CD4-positive, alpha-beta T cell (primary cell): ENCODE measurements at regions not wholly inside any gene's neighbourhood (a gene's known extent, or its start where the extent isn't known, plus 50 kb on each side); places are given as distances from the start of the nearest gene placed in this dataset.
"Not testable (repeated sequence)": the region's sequence is repeated elsewhere in the genome, so short reads cannot be mapped to it uniquely, and the experiment has no call there.

Experiments used
- ATAC-seq: fragments of 200-7000 bp; cut with Tn5 transposase; one replicate; pipeline ENCODE4 v1.10.0; 2022; ENCODE audit warnings: mild to moderate bottlenecking; ENCODE audit not compliant: poor library complexity
- CTCF ChIA-PET: fragments of 350-600 bp; sonication (Branson Sonifier 250); formaldehyde crosslinking; loops from one replicate; lab custom pipeline; 2021; ENCODE audit warnings: antibody characterized with exemption, inconsistent platforms; lab: Charles Lee
- POLR2A ChIA-PET: fragments of 350-600 bp; sonication (Branson Sonifier 250); formaldehyde crosslinking; loops from one replicate; lab custom pipeline; 2021; ENCODE audit warnings: antibody characterized with exemption, inconsistent platforms; lab: Charles Lee
- DNase-seq, 14 experiments: peaks; one replicate each; pipeline ENCODE4 v3.0.0-alpha.2; 2013 to 2020; ENCODE audit warnings: mixed read lengths in 2 of 14
- H3K27ac ChIP-seq, 2 donors: one replicate each; pipeline versions ENCODE4 v1.5.1 to v1.7.0; 2013; ENCODE audit warnings: low read length in 2 of 2, low read depth in 1 of 2, mild to moderate bottlenecking in 1 of 2
- H3K27me3 ChIP-seq, 2 experiments: 1 replicate in 1 of 2; 2 replicates in 1 of 2; pipeline versions ENCODE4 v1.6.1 to v1.7.0; 2013; ENCODE audit warnings: low read length in 2 of 2, control low read depth in 1 of 2, mild to moderate bottlenecking in 1 of 2, moderate library complexity in 1 of 2; ENCODE audit not compliant: insufficient read depth in 2 of 2, control insufficient read depth in 1 of 2
- H3K36me3 ChIP-seq: one replicate; pipeline ENCODE4 v1.6.1; 2013; ENCODE audit warnings: low read length, control low read depth; ENCODE audit not compliant: insufficient read depth
- H3K4me1 ChIP-seq: one replicate; pipeline ENCODE4 v1.6.1; 2013; ENCODE audit warnings: low read length, control low read depth; ENCODE audit not compliant: insufficient read depth
- H3K4me3 ChIP-seq: one replicate; pipeline ENCODE4 v1.5.1; 2013; ENCODE audit warnings: mild to moderate bottlenecking, low read length, moderate library complexity
- H3K9me3 ChIP-seq, 2 experiments: 1 replicate in 1 of 2; 2 replicates in 1 of 2; pipeline versions ENCODE4 v1.6.1 to v1.7.0; 2013; ENCODE audit warnings: low read length in 2 of 2, mild to moderate bottlenecking in 2 of 2, control low read depth in 1 of 2, moderate library complexity in 1 of 2; ENCODE audit not compliant: control insufficient read depth in 1 of 2, insufficient read depth in 1 of 2
- H3K27ac Mint-ChIP-seq: one replicate; pipeline ENCODE4 v1.8.0; 2020; ENCODE audit warnings: mixed read lengths
- H3K27me3 Mint-ChIP-seq: one replicate; pipeline ENCODE4 v1.8.0; 2021; ENCODE audit warnings: mixed read lengths
- H3K36me3 Mint-ChIP-seq: one replicate; pipeline ENCODE4 v1.8.0; 2021; ENCODE audit warnings: low read depth, mixed read lengths
- H3K4me1 Mint-ChIP-seq: one replicate; pipeline ENCODE4 v1.8.0; 2021; ENCODE audit warnings: low read depth, mixed read lengths
- H3K4me3 Mint-ChIP-seq: one replicate; pipeline ENCODE4 v1.8.0; 2020; ENCODE audit warnings: mild to moderate bottlenecking, mixed read lengths
- H3K9me3 Mint-ChIP-seq: one replicate; pipeline ENCODE4 v1.8.0; 2020; ENCODE audit warnings: mixed read lengths
- intact Hi-C, 2 experiments: fragments of 100-400 bp; cut with DNase I in 1 of 2; cut with micrococcal nuclease in 1 of 2; formaldehyde crosslinking; loops; one replicate each; pipeline versions ENCODE4 v1.15.1 to v1.9.0; 2023 to 2025; cut with DNase I, micrococcal nuclease
- TF ChIP-seq, protein P1 (sequence below): fragments of 200-600 bp; IDR thresholded peaks from one replicate; pipeline ENCODE4 v1.8.0; 2022; ENCODE audit warnings: antibody characterized with exemption, mild to moderate bottlenecking

DNA sequence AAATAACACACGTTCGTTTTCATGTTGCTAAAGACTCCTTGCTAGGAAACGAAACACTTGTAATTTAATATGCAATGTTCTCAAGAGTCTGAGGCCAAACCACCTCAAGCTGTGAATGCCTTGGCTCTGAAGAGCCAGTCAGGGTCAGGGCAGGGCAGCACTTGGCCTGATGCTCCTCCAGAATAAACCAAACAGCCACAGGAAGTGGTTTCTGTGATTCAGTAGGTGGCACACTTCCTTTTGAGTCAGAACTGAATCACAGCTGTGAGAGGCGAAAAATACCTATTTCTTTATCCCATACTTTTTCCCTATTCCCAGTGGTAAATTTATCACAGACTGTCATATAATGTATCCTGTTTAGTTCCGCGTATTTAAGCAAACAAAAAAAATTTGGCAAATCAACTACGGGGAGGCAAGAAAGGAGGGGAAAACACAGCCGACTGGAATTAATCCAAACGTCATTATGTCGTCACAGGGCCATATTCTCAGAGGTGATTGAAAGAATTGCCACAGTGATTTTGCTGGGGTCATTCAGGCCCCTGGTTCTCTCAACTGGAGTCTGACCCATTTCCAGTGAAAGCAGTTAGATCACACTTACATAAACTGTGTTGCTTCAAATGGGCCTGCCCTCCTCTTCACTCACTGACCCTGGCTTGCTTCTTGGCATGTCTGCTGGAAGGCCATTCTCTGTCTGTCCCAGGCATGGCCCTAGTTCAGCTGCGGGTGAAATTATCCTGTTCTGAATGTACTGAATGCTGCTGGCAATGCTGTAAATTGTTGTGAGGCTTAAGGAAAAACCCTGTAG lies 71.2 kb downstream of the ARRDC3 start:
- intact Hi-C loops = loop anchor here (1.0 to 10.0 kb wide), 5 partner anchors 27 to 85 kb away; no protein-coding TSS in a partner anchor
- H3K4me3 ChIP-seq = peak overlapping the region; percentile 1

GRCh38 chr5:91311168-91311696 lies 71.9 kb downstream of the ARRDC3 start:
- H3K27ac Mint-ChIP-seq = peak overlapping the region; percentile 85
- no peaks in the 10 kb centered on the region for H3K9me3 Mint-ChIP-seq
- intact Hi-C loops = loop anchor here (1.0 to 10.0 kb wide), 4 partner anchors 26 to 84 kb away; no protein-coding TSS in a partner anchor
- H3K27me3 Mint-ChIP-seq = no peaks in the 10 kb centered on the region
- POLR2A ChIA-PET = interaction anchor here (0.7 to 6.9 kb wide), 16 partner anchors 9 to 902 kb away, joined by 3 to 151 read pairs (median 4); partner anchors contain the start of genes ARRDC3 and CETN3
- peaks cover 47% of the 10 kb centered on the region for H3K4me1 Mint-ChIP-seq
- TF ChIP-seq, protein P1, sequence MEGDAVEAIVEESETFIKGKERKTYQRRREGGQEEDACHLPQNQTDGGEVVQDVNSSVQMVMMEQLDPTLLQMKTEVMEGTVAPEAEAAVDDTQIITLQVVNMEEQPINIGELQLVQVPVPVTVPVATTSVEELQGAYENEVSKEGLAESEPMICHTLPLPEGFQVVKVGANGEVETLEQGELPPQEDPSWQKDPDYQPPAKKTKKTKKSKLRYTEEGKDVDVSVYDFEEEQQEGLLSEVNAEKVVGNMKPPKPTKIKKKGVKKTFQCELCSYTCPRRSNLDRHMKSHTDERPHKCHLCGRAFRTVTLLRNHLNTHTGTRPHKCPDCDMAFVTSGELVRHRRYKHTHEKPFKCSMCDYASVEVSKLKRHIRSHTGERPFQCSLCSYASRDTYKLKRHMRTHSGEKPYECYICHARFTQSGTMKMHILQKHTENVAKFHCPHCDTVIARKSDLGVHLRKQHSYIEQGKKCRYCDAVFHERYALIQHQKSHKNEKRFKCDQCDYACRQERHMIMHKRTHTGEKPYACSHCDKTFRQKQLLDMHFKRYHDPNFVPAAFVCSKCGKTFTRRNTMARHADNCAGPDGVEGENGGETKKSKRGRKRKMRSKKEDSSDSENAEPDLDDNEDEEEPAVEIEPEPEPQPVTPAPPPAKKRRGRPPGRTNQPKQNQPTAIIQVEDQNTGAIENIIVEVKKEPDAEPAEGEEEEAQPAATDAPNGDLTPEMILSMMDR = no peak
- no peaks in the 10 kb centered on the region for H3K9me3 ChIP-seq
- peak overlapping the region; percentile 55 to 59 for H3K27ac ChIP-seq
- H3K4me3 Mint-ChIP-seq = peak overlapping the region; percentile 76
- no peaks in the 10 kb centered on the region for H3K36me3 Mint-ChIP-seq
- DNase-seq (peak in 1 of 14 experiments; percentile 9), ATAC-seq (no peak)
- H3K4me1 ChIP-seq = peaks cover 48% of the 10 kb centered on the region
- H3K36me3 ChIP-seq = no peaks in the 10 kb centered on the region
- CTCF ChIA-PET = interaction anchor here (1.0 to 3.7 kb wide), 5 partner anchors 31 to 76 kb away, joined by 3 to 17 read pairs (median 7); partner anchors contain the start of gene ARRDC3
- no peaks in the 10 kb centered on the region for H3K27me3 ChIP-seq
- H3K4me3 ChIP-seq = peak overlapping the region; percentile 1

More for the DNA sequence above, 71.2 kb downstream of the ARRDC3 start:
- peaks cover 48% of the 10 kb centered on the region for H3K4me1 ChIP-seq
- H3K36me3 ChIP-seq = no peaks in the 10 kb centered on the region
- CTCF ChIA-PET = interaction anchor here (1.0 to 3.7 kb wide), 5 partner anchors 31 to 75 kb away, joined by 3 to 17 read pairs (median 7); partner anchors contain the start of gene ARRDC3
- Mint-ChIP-seq H3K4me3 (peak overlapping the region; percentile 76), H3K4me1 (peaks cover 47% of the 10 kb centered on the region), H3K27me3 (no peaks in the 10 kb centered on the region), H3K9me3 (no peaks in the 10 kb centered on the region), H3K36me3 (no peaks in the 10 kb centered on the region), H3K27ac (peak overlapping the region; percentile 85)
- ATAC-seq (peak; percentile 73), DNase-seq (peak; percentile 25 to 91 (median 61))
- POLR2A ChIA-PET = interaction anchor here (0.6 to 6.9 kb wide), 16 partner anchors 10 to 902 kb away, joined by 3 to 151 read pairs (median 4); partner anchors contain the start of genes ARRDC3 and CETN3
- peak overlapping the region; percentile 55 to 59 for H3K27ac ChIP-seq
- H3K27me3 ChIP-seq = no peaks in the 10 kb centered on the region
- TF ChIP-seq, protein P1 = no peak
- H3K9me3 ChIP-seq = no peaks in the 10 kb centered on the region

GRCh38 chr5:91308157-91308556 lies 75.0 kb downstream of the ARRDC3 start:
- H3K9me3 Mint-ChIP-seq, ATAC-seq, POLR2A ChIA-PET, H3K27me3 ChIP-seq, H3K4me3 Mint-ChIP-seq, H3K27me3 Mint-ChIP-seq, H3K27ac Mint-ChIP-seq, CTCF ChIA-PET, intact Hi-C loops, H3K4me3 ChIP-seq, H3K9me3 ChIP-seq, H3K36me3 ChIP-seq, DNase-seq, H3K27ac ChIP-seq, H3K36me3 Mint-ChIP-seq: not testable (repeated sequence)
- H3K4me1 ChIP-seq = peaks cover 28% of the 10 kb centered on the region
- peaks cover 26% of the 10 kb centered on the region for H3K4me1 Mint-ChIP-seq
